GM12878 (cell line): ENCODE measurements at regions not wholly inside any gene's neighbourhood (a gene's known extent, or its start where the extent isn't known, plus 50 kb on each side); places are given as distances from the start of the nearest gene placed in this dataset.

ENCODE experiments used
- ATAC-seq: fragments of 200-7000 bp; cut with Tn5 transposase; 3 replicates; pipeline ENCODE4 v1.9.1; 2020; ENCODE audit warnings: mild to moderate bottlenecking, moderate library complexity
- BruUV-seq: library from RNA; stranded (reverse); fragments of 400-500 nt; replicated peaks from 2 replicates; lab custom pipeline; 2021; lab: Mats Ljungman, UMichigan
- CTCF ChIA-PET: fragments of 300-600 bp; sonication (Branson Sonifier 250); formaldehyde crosslinking; extraction: SDS; loops from one replicate; lab custom pipeline; 2021; ENCODE audit warnings: inconsistent platforms; lab: Yijun Ruan, JAX
- POLR2A ChIA-PET: fragments of 350-600 bp; formaldehyde crosslinking; extraction: SDS; loops from one replicate; lab custom pipeline; 2021; ENCODE audit warnings: inconsistent platforms; lab: Charles Lee
- RAD21 ChIA-PET: fragments of 300-600 bp; sonication (Branson Sonifier 250); formaldehyde crosslinking; loops from one replicate; lab custom pipeline; 2023; ENCODE audit warnings: antibody characterized with exemption; ENCODE audit not compliant: unreplicated experiment; lab: Charles Lee
- SMC1A ChIA-PET: fragments of 300-600 bp; sonication (Branson Sonifier 250); formaldehyde crosslinking; loops from one replicate; lab custom pipeline; 2023; ENCODE audit not compliant: unreplicated experiment, uncharacterized antibody; lab: Charles Lee
- DNase-seq: peaks from one replicate; pipeline ENCODE4 v3.0.0-alpha.2; 2011; ENCODE audit warnings: low read depth, low spot score
- FAIRE-seq: peaks from 3 replicates; lab custom pipeline; 2011; peaks lifted over from hg19 to GRCh38; lab: Jason Lieb, UNC
- H2AFZ ChIP-seq: 2 replicates; pipeline ENCODE4 v1.6.0; 2011; ENCODE audit warnings: low read depth, low read length, control low read depth; ENCODE audit not compliant: control insufficient read depth
- H3K27ac ChIP-seq: 2 replicates; pipeline ENCODE4 v1.5.1; 2011; ENCODE audit warnings: control low read depth; ENCODE audit not compliant: control insufficient read depth, insufficient read depth
- H3K27me3 ChIP-seq, 2 experiments: replicated peaks in 1 of 2; 2 replicates each; pipeline versions ENCODE4 v1.6.0 to v1.6.1; 2011; ENCODE audit warnings: low read length in 1 of 2; ENCODE audit not compliant: control insufficient read depth in 2 of 2, insufficient read depth in 2 of 2
- H3K36me3 ChIP-seq, 2 experiments: 2 replicates each; pipeline ENCODE4 v1.5.1; 2011; ENCODE audit warnings: low read length in 1 of 2; ENCODE audit not compliant: control insufficient read depth in 2 of 2, insufficient read depth in 2 of 2
- H3K4me1 ChIP-seq: 2 replicates; pipeline ENCODE4 v1.6.1; 2011; ENCODE audit warnings: mild to moderate bottlenecking, low read length, moderate library complexity, mixed read lengths; ENCODE audit not compliant: control insufficient read depth, insufficient read depth
- H3K4me2 ChIP-seq: 2 replicates; pipeline ENCODE4 v1.6.0; 2011; ENCODE audit warnings: control low read depth; ENCODE audit not compliant: control insufficient read depth, insufficient read depth
- H3K4me3 ChIP-seq: fragments of 200-600 bp; sonication (generic); 2 replicates; pipeline ENCODE4 v1.5.1; 2016
- H3K79me2 ChIP-seq: 2 replicates; pipeline ENCODE4 v1.6.0; 2011; ENCODE audit warnings: low read length; ENCODE audit not compliant: control insufficient read depth, insufficient read depth
- H3K9ac ChIP-seq: 2 replicates; pipeline ENCODE4 v1.8.0; 2011; ENCODE audit warnings: low read length, control low read depth, mixed read lengths; ENCODE audit not compliant: control insufficient read depth, insufficient read depth
- H3K9me3 ChIP-seq: replicated peaks from 3 replicates; pipeline ENCODE4 v1.5.1; 2011; ENCODE audit warnings: mild to moderate bottlenecking, low read length; ENCODE audit not compliant: control insufficient read depth, insufficient read depth
- H4K20me1 ChIP-seq: 2 replicates; pipeline ENCODE4 v1.6.0; 2011; ENCODE audit not compliant: control insufficient read depth, insufficient read depth
- BRCA1 ChIP-seq: IDR thresholded peaks from 2 replicates; pipeline ENCODE4 v1.6.1; 2011; ENCODE audit warnings: low read depth, low read length, improper control_type of control experiment
- CHD4 ChIP-seq: fragments of 200-600 bp; sonication (generic); IDR thresholded peaks from 2 replicates; pipeline ENCODE4 v1.6.1; 2016; ENCODE audit warnings: mild to moderate bottlenecking
- FOXM1 ChIP-seq: IDR thresholded peaks from 2 replicates; pipeline ENCODE4 v1.6.1; 2012; ENCODE audit warnings: low read depth, mild to moderate bottlenecking, inconsistent platforms, low read length, moderate library complexity
- GATAD2B ChIP-seq: fragments of 450-650 bp; conservative IDR thresholded peaks from 2 replicates; pipeline ENCODE4 v1.6.1; 2017; ENCODE audit warnings: low read depth, mild to moderate bottlenecking, moderate library complexity
- HDAC2 ChIP-seq: fragments of 200-600 bp; sonication (generic); IDR thresholded peaks from 2 replicates; pipeline ENCODE4 v1.6.1; 2017
- KAT2A ChIP-seq: conservative IDR thresholded peaks from 2 replicates; pipeline ENCODE4 v1.6.1; 2011; ENCODE audit warnings: low read depth, low read length; ENCODE audit not compliant: control insufficient read depth
- NRF1 ChIP-seq: conservative IDR thresholded peaks from 2 replicates; pipeline ENCODE4 v1.6.1; 2011; ENCODE audit warnings: mild to moderate bottlenecking, low read depth, low read length, improper control_type of control experiment
- RCOR1 ChIP-seq: conservative IDR thresholded peaks from 2 replicates; pipeline ENCODE4 v1.6.1; 2012; ENCODE audit warnings: low read depth, low read length, improper control_type of control experiment
- RELA ChIP-seq: fragments of 450-650 bp; IDR thresholded peaks from 2 replicates; pipeline ENCODE4 v1.8.0; 2014; ENCODE audit warnings: borderline replicate concordance; ENCODE audit not compliant: partially characterized antibody
- STAT1 ChIP-seq: fragments of 450-650 bp; conservative IDR thresholded peaks from 2 replicates; pipeline ENCODE4 v1.6.1; 2014; ENCODE audit warnings: antibody characterized with exemption, mild to moderate bottlenecking
- STAT3 ChIP-seq: IDR thresholded peaks from 2 replicates; pipeline ENCODE4 v1.6.1; 2011; ENCODE audit warnings: low read depth, low read length, improper control_type of control experiment
- WGBS: methylation state at CpG from one replicate; pipeline ENCODE4 v1.1.6; 2016; ENCODE audit warnings: low lambda C conversion rate; ENCODE audit not compliant: insufficient replicate concordance, insufficient coverage; ENCODE audit errors: missing lambda C conversion rate; 5-methylcytosine and 5-hydroxymethylcytosine counted together
- in situ Hi-C: fragments of 300-500 bp; cut with MboI; formaldehyde crosslinking; loops from 9 replicates; pipeline ENCODE4 v1.14.3; 2018; ENCODE audit warnings: mixed read lengths
- intact Hi-C: fragments of 100-400 bp; cut with micrococcal nuclease; formaldehyde crosslinking; loops from one replicate; pipeline ENCODE4 v1.14.2; 2022; ENCODE audit not compliant: unreplicated experiment
- TF ChIP-seq, protein P1 (sequence below): IDR thresholded peaks from 2 replicates; pipeline ENCODE4 v1.6.1; 2011; ENCODE audit warnings: mild to moderate bottlenecking, low read depth, low read length, moderate library complexity; ENCODE audit not compliant: insufficient replicate concordance
- TF ChIP-seq, protein P2 (sequence below): fragments of 450-650 bp; IDR thresholded peaks from 2 replicates; pipeline ENCODE4 v1.6.1; 2017; ENCODE audit warnings: borderline replicate concordance

DNA sequence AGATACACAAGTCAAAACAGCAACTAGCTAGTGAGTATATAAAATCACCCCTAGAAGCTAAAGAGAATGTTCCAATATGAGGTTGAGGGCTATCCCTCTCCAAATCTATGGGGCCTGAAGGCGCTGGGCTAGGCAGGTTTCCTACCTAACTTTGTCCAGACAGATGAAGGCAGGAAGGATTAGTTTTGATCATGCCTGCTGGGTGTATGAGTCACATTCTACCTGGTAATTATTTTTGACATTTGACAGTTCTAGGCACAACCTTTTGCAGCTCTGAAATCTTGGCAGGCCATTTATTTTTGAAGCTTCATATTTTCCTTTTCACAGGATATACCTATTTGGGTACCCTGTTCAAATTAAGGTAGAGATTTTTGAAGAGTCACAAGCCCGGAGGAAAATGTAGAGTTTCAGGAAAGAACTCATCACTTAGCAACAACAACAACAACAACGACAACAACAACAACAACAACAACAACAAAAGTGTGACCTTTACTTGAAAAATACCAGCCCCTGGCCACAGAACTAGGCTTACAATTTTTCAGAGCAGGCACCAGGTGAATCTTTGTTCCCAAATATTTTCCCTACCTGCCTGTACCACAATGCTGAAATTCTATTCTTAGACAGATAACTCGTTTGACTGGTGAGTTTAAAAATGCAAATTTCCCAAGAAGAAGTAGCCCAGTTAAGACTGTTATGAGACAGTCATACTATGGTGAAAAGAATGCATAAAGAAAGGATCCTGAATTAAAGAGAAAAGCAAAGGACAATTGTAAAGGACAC is 175.5 kb upstream of the TUT7 start:
- Histone ChIP-seq H3K9ac (no peak overlapping the region), H3K27me3 (no peaks in the 10 kb centered on the region; a peak in 1 of 4 replicates), H3K4me1 (no peaks in the 10 kb centered on the region), H3K36me3 (no peaks in the 10 kb centered on the region), H3K79me2 (no peaks in the 10 kb centered on the region), H2AFZ (no peak overlapping the region), H3K4me2 (no peak overlapping the region), H4K20me1 (no peaks in the 10 kb centered on the region), H3K9me3 (no peaks in the 10 kb centered on the region), H3K4me3 (no peak overlapping the region), H3K27ac (no peak overlapping the region)
- ChIA-PET POLR2A (no interaction called here), SMC1A (interaction anchor here (1.1 to 1.3 kb wide), 2 partner anchors 10 to 22 kb away, joined by 3 to 4 read pairs; no protein-coding TSS in a partner anchor), CTCF (interaction anchor here (0.6 kb wide), 1 partner anchor 205 kb away, joined by 3 read pairs; no protein-coding TSS in a partner anchor), RAD21 (no interaction called here)
- intact Hi-C loops = no loop called here
- no peak for DNase-seq
- no TSS peak for BruUV-seq
- 10% methylated on average over 4 of the region's 4 CpGs for WGBS
- TF ChIP-seq, protein P1, sequence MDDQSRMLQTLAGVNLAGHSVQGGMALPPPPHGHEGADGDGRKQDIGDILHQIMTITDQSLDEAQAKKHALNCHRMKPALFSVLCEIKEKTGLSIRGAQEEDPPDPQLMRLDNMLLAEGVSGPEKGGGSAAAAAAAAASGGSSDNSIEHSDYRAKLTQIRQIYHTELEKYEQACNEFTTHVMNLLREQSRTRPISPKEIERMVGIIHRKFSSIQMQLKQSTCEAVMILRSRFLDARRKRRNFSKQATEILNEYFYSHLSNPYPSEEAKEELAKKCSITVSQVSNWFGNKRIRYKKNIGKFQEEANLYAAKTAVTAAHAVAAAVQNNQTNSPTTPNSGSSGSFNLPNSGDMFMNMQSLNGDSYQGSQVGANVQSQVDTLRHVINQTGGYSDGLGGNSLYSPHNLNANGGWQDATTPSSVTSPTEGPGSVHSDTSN = no peak
- TF ChIP-seq GATAD2B (no peak), HDAC2 (no peak), STAT1 (no peak), FOXM1 (no peak), CHD4 (no peak), RELA (no peak), RCOR1 (no peak), BRCA1 (no peak), STAT3 (no peak), KAT2A (no peak), NRF1 (no peak)
- TF ChIP-seq, protein P2, sequence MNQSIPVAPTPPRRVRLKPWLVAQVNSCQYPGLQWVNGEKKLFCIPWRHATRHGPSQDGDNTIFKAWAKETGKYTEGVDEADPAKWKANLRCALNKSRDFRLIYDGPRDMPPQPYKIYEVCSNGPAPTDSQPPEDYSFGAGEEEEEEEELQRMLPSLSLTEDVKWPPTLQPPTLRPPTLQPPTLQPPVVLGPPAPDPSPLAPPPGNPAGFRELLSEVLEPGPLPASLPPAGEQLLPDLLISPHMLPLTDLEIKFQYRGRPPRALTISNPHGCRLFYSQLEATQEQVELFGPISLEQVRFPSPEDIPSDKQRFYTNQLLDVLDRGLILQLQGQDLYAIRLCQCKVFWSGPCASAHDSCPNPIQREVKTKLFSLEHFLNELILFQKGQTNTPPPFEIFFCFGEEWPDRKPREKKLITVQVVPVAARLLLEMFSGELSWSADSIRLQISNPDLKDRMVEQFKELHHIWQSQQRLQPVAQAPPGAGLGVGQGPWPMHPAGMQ = no peak
- no peak for ATAC-seq
- in situ Hi-C loops = no loop called here
- no peak for FAIRE-seq
